ENCODE measurements at regions not wholly inside any gene's neighbourhood (a gene's known extent, or its start where the extent isn't known, plus 50 kb on each side); places are given as distances from the start of the nearest gene placed in this dataset.

GRCh38 chr5:37892586-37892985 lies 52.7 kb upstream of the GDNF start:
- TF ChIP-seq CTCF (IDR thresholded peaks at IDR 0.05) (no peak), REST (IDR thresholded peaks at IDR 0.05; ENCODE audit: insufficient read depth in 1 of 2, low read depth in 2 of 2, low read length in 1 of 2) (no peak), POLR2AphosphoS5 (IDR thresholded peaks at IDR 0.05; ENCODE audit: low read depth, low read length) (no peak), TCF7L2 (IDR thresholded peaks at IDR 0.05; ENCODE audit: low read depth, low read length) (no peak)
